HepG2 (cell line): ENCODE measurements at regions not wholly inside any gene's neighbourhood (a gene's known extent, or its start where the extent isn't known, plus 50 kb on each side); places are given as distances from the start of the nearest gene placed in this dataset.

ENCODE experiments used
- AHDC1 ChIP-seq: sonication (generic); formaldehyde crosslinking; IDR thresholded peaks from 2 replicates; pipeline ENCODE4 v1.5.1; 2020; ENCODE audit warnings: mild to moderate bottlenecking, missing genetic modification reagents, borderline replicate concordance
- ARID4A ChIP-seq: sonication (generic); formaldehyde crosslinking; IDR thresholded peaks from 2 replicates; pipeline ENCODE4 v1.5.0; 2020; ENCODE audit warnings: mild to moderate bottlenecking, missing genetic modification reagents, borderline replicate concordance
- BCL6 ChIP-seq: IDR thresholded peaks from 2 replicates; pipeline ENCODE4 v1.6.1; 2016; ENCODE audit warnings: missing genetic modification reagents, missing compliant biosample characterization
- GATA4 ChIP-seq: sonication (generic); IDR thresholded peaks from 2 replicates; pipeline ENCODE4 v1.6.1; 2016; ENCODE audit warnings: antibody characterized with exemption, low read depth, borderline replicate concordance
- HNF4A ChIP-seq: sonication (generic); formaldehyde crosslinking; IDR thresholded peaks from 2 replicates; pipeline ENCODE4 v1.4.0; 2020; ENCODE audit warnings: missing genetic modification reagents
- MAX ChIP-seq: IDR thresholded peaks from 2 replicates; pipeline ENCODE4 v1.6.1; 2012; ENCODE audit warnings: inconsistent platforms
- PAXIP1 ChIP-seq: sonication (generic); formaldehyde crosslinking; conservative IDR thresholded peaks from 2 replicates; pipeline ENCODE4 v1.4.0; 2020; ENCODE audit warnings: mild to moderate bottlenecking, missing genetic modification reagents, moderate library complexity
- SP5 ChIP-seq: IDR thresholded peaks from 2 replicates; pipeline ENCODE4 v1.6.1; 2016; ENCODE audit warnings: low read depth, borderline replicate concordance
- ZNF510 ChIP-seq: sonication (generic); formaldehyde crosslinking; IDR thresholded peaks from 2 replicates; pipeline ENCODE4 v1.4.0; 2020; ENCODE audit warnings: low read depth, mild to moderate bottlenecking, missing genetic modification reagents
- ZNF687 ChIP-seq: sonication (generic); formaldehyde crosslinking; IDR thresholded peaks from 2 replicates; pipeline ENCODE4 v1.5.1; 2020; ENCODE audit warnings: mild to moderate bottlenecking, missing genetic modification reagents, moderate library complexity

- TF ChIP-seq PAXIP1 = peak; percentile 88
- TF ChIP-seq SP5 (CRISPR knock-in tag) = no peak
- TF ChIP-seq MAX = peak; percentile 80
- peak; percentile 45; the same call in 1 of the 2 replicates for TF ChIP-seq BCL6
- peak; percentile 60; the same call in 1 of the 2 replicates for TF ChIP-seq AHDC1 (CRISPR knock-in tag)
- TF ChIP-seq ZNF510 (CRISPR knock-in tag) = no peak
- TF ChIP-seq ARID4A (CRISPR knock-in tag) = no peak
- peak; percentile 23; the same call in 1 of the 2 replicates for TF ChIP-seq ZNF687 (CRISPR knock-in tag)
- TF ChIP-seq GATA4 = peak; percentile 30; the same call in 1 of the 2 replicates
- peak; percentile 88 for TF ChIP-seq HNF4A (CRISPR knock-in tag)
Measured at GRCh38 chr2:2536416-2537056, 205.5 kb upstream of the MYT1L start (continued).
